Right atrium auricular region (tissue), 2 donors: ENCODE measurements at regions not wholly inside any gene's neighbourhood (a gene's known extent, or its start where the extent isn't known, plus 50 kb on each side); places are given as distances from the start of the nearest gene placed in this dataset.

Experiments used
- DNase-seq: peaks from one replicate; pipeline ENCODE4 v3.0.0-alpha.2; 2019; ENCODE audit warnings: low spot score
- H3K27ac ChIP-seq, 2 donors: fragments of 200-600 bp; sonication (generic); 1 replicate in 1 of 2; 2 replicates in 1 of 2; pipeline ENCODE4 v1.5.1; 2016 to 2019
- H3K27me3 ChIP-seq, 2 donors: fragments of 200-600 bp; sonication (generic); one replicate each; pipeline versions ENCODE4 v1.5.1 to v1.6.0; 2017 to 2019
- H3K36me3 ChIP-seq: fragments of 200-600 bp; sonication (generic); one replicate; pipeline ENCODE4 v1.5.1; 2016
- H3K4me1 ChIP-seq, 2 donors: fragments of 200-600 bp; sonication (generic); one replicate each; pipeline versions ENCODE4 v1.5.1 to v1.6.0; 2017 to 2019
- H3K4me3 ChIP-seq, 2 donors: fragments of 200-600 bp; sonication (generic); 1 replicate in 1 of 2; 2 replicates in 1 of 2; pipeline ENCODE4 v1.5.1; 2017 to 2019; ENCODE audit warnings: mild to moderate bottlenecking in 1 of 2, moderate library complexity in 1 of 2
- H3K9me3 ChIP-seq, 2 donors: fragments of 200-600 bp; sonication (generic); one replicate each; pipeline ENCODE4 v1.5.1; 2019
- CTCF ChIP-seq, 2 donors: fragments of 200-600 bp; sonication (generic); IDR thresholded peaks; one replicate each; pipeline ENCODE4 v1.5.1; 2019; ENCODE audit warnings: antibody characterized with exemption in 2 of 2

GRCh38 chr5:114308017-114308416 lies 53.9 kb upstream of the KCNN2 start:
- H3K9me3 ChIP-seq, result no peaks in the 10 kb centered on the region
- no peaks in the 10 kb centered on the region for H3K36me3 ChIP-seq
- no peak for TF ChIP-seq CTCF (IDR thresholded peaks at IDR 0.05)
- no peak for DNase-seq
- no peak overlapping the region for H3K4me3 ChIP-seq
- H3K27me3 ChIP-seq, result no peaks in the 10 kb centered on the region
- H3K4me1 ChIP-seq, result no peaks in the 10 kb centered on the region
- H3K27ac ChIP-seq, result no peak overlapping the region

- Histone ChIP-seq H3K9me3 (no peaks in the 10 kb centered on the region), H3K4me3 (no peak overlapping the region), H3K27me3 (no peaks in the 10 kb centered on the region), H3K4me1 (no peaks in the 10 kb centered on the region), H3K36me3 (no peaks in the 10 kb centered on the region), H3K27ac (no peak overlapping the region)
- DNase-seq, result no peak
- TF ChIP-seq CTCF (IDR thresholded peaks at IDR 0.05), result no peak
Observed at GRCh38 chr5:114308508-114308907, 53.4 kb upstream of the KCNN2 start.

GRCh38 chr5:114310666-114311065 lies 51.2 kb upstream of the KCNN2 start:
- H3K4me1 ChIP-seq, result no peaks in the 10 kb centered on the region
- no peaks in the 10 kb centered on the region for H3K36me3 ChIP-seq
- H3K9me3 ChIP-seq, result no peaks in the 10 kb centered on the region
- H3K27me3 ChIP-seq, result no peaks in the 10 kb centered on the region
- H3K27ac ChIP-seq, result no peak overlapping the region
- no peak overlapping the region for H3K4me3 ChIP-seq
- no peak for TF ChIP-seq CTCF (IDR thresholded peaks at IDR 0.05)
- DNase-seq, result no peak

GRCh38 chr5:114311281-114311680 lies 50.6 kb upstream of the KCNN2 start:
- H3K36me3 ChIP-seq, result no peaks in the 10 kb centered on the region
- H3K27ac ChIP-seq, result no peak overlapping the region
- H3K4me3 ChIP-seq, result no peak overlapping the region
- DNase-seq, result no peak
- TF ChIP-seq CTCF (IDR thresholded peaks at IDR 0.05), result no peak
- H3K27me3 ChIP-seq, result no peaks in the 10 kb centered on the region
- H3K9me3 ChIP-seq, result no peaks in the 10 kb centered on the region
- H3K4me1 ChIP-seq, result no peaks in the 10 kb centered on the region

- H3K4me1 ChIP-seq, result no peaks in the 10 kb centered on the region
- H3K27me3 ChIP-seq, result no peaks in the 10 kb centered on the region
- H3K9me3 ChIP-seq, result no peaks in the 10 kb centered on the region
- H3K36me3 ChIP-seq, result no peaks in the 10 kb centered on the region
- no peak overlapping the region for H3K27ac ChIP-seq
- no peak overlapping the region for H3K4me3 ChIP-seq
- no peak for DNase-seq
- no peak for TF ChIP-seq CTCF (IDR thresholded peaks at IDR 0.05)
Observed at GRCh38 chr5:114311968-114312367, 49.9 kb upstream of the KCNN2 start.
